ENCODE measurements at regions not wholly inside any gene's neighbourhood (a gene's known extent, or its start where the extent isn't known, plus 50 kb on each side); places are given as distances from the start of the nearest gene placed in this dataset.

- Histone ChIP-seq H3K36me3 (no peaks in the 10 kb centered on the region), H3K9me3 (ENCODE audit: severe bottlenecking) (no peaks in the 10 kb centered on the region), H3K27me3 (ENCODE audit: insufficient read depth, low read depth, severe bottlenecking) (no peaks in the 10 kb centered on the region), H3K27ac (no peak overlapping the region; the same call in 1 of the 2 replicates), H3K4me3 (ENCODE audit: low read depth, low read length) (no peak overlapping the region)
- TF ChIP-seq CTCF (IDR thresholded peaks at IDR 0.05; ENCODE audit: low read depth, low read length), result no peak
- DNase-seq, result no peak
Observed at GRCh38 chr6:21444711-21445260, 148.8 kb upstream of the SOX4 start.

DNA sequence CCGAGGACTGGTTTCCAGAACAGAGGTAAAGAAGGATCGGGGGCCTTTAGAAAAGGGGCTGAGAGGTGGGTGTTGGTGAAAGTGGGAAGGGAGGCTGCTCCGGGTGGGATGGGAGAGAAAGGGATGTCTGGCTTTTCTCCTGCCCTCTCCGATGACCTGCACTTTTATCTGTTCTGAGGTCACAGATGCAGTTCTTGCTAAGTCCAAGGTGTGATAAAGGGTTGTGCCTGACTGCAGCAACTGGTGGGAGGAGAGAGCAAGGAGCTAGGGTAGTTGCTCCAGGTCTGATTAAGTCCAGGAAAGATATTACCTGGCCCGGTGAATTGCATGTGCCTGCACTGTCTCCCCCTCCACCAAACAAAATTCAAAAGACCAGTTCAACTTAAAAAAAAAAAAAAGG is 145.6 kb upstream of the SOX4 start:
- Histone ChIP-seq H3K36me3 (no peaks in the 10 kb centered on the region), H3K9me3 (ENCODE audit: severe bottlenecking) (no peaks in the 10 kb centered on the region), H3K27me3 (ENCODE audit: insufficient read depth, low read depth, severe bottlenecking) (no peaks in the 10 kb centered on the region), H3K4me3 (ENCODE audit: low read depth, low read length) (no peak overlapping the region), H3K27ac (no peak overlapping the region)
- no peak for TF ChIP-seq CTCF (IDR thresholded peaks at IDR 0.05; ENCODE audit: low read depth, low read length)
- DNase-seq, result no peak

GRCh38 chr6:21448485-21449109 is 145.0 kb upstream of the SOX4 start:
- no peaks in the 10 kb centered on the region for H3K36me3 ChIP-seq
- no peak overlapping the region for H3K4me3 ChIP-seq (ENCODE audit: low read depth, low read length)
- H3K27me3 ChIP-seq (ENCODE audit: insufficient read depth, low read depth, severe bottlenecking), result no peaks in the 10 kb centered on the region
- TF ChIP-seq CTCF (IDR thresholded peaks at IDR 0.05; ENCODE audit: low read depth, low read length), result no peak
- no peak for DNase-seq
- no peaks in the 10 kb centered on the region for H3K9me3 ChIP-seq (ENCODE audit: severe bottlenecking)
- no peak overlapping the region for H3K27ac ChIP-seq

- no peak for TF ChIP-seq CTCF (IDR thresholded peaks at IDR 0.05; ENCODE audit: low read depth, low read length)
Observed at GRCh38 chr6:21450149-21450548, 143.4 kb upstream of the SOX4 start.

DNA sequence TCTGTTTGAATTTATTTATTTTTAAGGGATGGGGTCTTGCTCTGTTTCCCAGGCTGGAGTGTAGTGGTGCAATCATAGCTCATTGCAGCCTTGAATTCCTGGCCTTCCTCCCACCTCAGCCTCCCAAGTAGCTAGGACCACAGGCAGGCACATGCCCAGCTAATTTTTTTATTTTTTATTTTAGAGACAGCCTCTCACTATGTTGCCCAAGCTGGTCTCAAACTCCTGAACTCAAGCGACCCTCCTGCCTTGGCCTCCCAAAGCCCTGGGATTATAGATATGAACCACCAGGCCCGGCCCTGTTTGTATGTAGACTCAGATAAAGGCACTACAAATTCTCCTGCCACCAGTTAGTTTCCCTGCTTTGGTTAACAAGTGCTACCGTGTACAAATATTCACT is 142.9 kb upstream of the SOX4 start:
- no peak for DNase-seq
- Histone ChIP-seq H3K9me3 (ENCODE audit: severe bottlenecking) (no peaks in the 10 kb centered on the region), H3K36me3 (no peaks in the 10 kb centered on the region), H3K27ac (no peak overlapping the region), H3K4me3 (ENCODE audit: low read depth, low read length) (no peak overlapping the region), H3K27me3 (ENCODE audit: insufficient read depth, low read depth, severe bottlenecking) (no peaks in the 10 kb centered on the region)
- TF ChIP-seq CTCF (IDR thresholded peaks at IDR 0.05; ENCODE audit: low read depth, low read length), result no peak

More at GRCh38 chr6:21450149-21450548, 143.4 kb upstream of the SOX4 start:
- Histone ChIP-seq H3K4me3 (ENCODE audit: low read depth, low read length) (no peak overlapping the region), H3K27ac (no peak overlapping the region), H3K27me3 (ENCODE audit: insufficient read depth, low read depth, severe bottlenecking) (no peaks in the 10 kb centered on the region), H3K36me3 (no peaks in the 10 kb centered on the region), H3K9me3 (ENCODE audit: severe bottlenecking) (no peaks in the 10 kb centered on the region)
- no peak for DNase-seq

DNA sequence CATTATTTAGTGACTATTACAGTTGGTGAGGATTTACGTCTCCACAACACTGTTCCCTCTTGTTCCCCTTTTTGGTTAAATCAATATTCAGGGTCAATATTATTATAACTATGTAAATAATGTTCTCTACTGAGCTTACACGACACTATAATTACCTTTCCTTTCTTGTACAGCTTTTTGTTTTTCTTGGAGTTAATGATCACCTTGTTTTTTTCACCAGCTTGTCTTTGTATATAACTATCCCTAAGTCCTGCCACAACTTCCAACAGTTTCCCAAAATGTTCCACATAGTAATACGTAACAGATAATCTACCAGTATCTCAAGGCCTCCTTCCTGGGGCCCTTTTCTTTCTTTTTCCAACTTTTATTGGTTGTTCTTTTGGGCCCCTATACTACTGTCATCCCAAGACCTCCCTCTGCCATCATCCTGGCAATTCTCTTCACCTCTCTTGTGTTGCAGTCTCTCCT is 142.0 kb upstream of the SOX4 start:
- Histone ChIP-seq H3K9me3 (ENCODE audit: severe bottlenecking) (no peaks in the 10 kb centered on the region), H3K27me3 (ENCODE audit: insufficient read depth, low read depth, severe bottlenecking) (no peaks in the 10 kb centered on the region), H3K27ac (no peak overlapping the region), H3K36me3 (no peaks in the 10 kb centered on the region), H3K4me3 (ENCODE audit: low read depth, low read length) (no peak overlapping the region)
- TF ChIP-seq CTCF (IDR thresholded peaks at IDR 0.05; ENCODE audit: low read depth, low read length), result no peak
- no peak for DNase-seq

Data from WERI-Rb-1 (cell line).